OCI-LY7 (cell line): ENCODE measurements at regions not wholly inside any gene's neighbourhood (a gene's known extent, or its start where the extent isn't known, plus 50 kb on each side); places are given as distances from the start of the nearest gene placed in this dataset.

Experiments used
- BruUV-seq: library from RNA; stranded (reverse); fragments of 400-500 nt; replicated peaks from 2 replicates; lab custom pipeline; 2021; lab: Mats Ljungman, UMichigan
- CTCF ChIA-PET: fragments of 300-600 bp; sonication (Branson Sonifier 250); formaldehyde crosslinking; loops from one replicate; lab custom pipeline; 2022; ENCODE audit warnings: antibody characterized with exemption; ENCODE audit not compliant: unreplicated experiment; lab: Charles Lee
- POLR2A ChIA-PET: fragments of 300-600 bp; sonication (Branson Sonifier 250); formaldehyde crosslinking; loops from one replicate; lab custom pipeline; 2022; ENCODE audit warnings: antibody characterized with exemption; lab: Charles Lee
- DNase-seq: peaks from one replicate; pipeline ENCODE4 v3.0.0-alpha.2; 2015; ENCODE audit warnings: low spot score
- H2AFZ ChIP-seq: fragments of 200-600 bp; sonication (generic), shearing (Covaris generic); 2 replicates; pipeline ENCODE4 v1.6.1; 2014; ENCODE audit warnings: mild to moderate bottlenecking, antibody characterized with exemption, low read length, moderate library complexity
- H3K27ac ChIP-seq: fragments of 200-600 bp; sonication (generic); 2 replicates; pipeline ENCODE4 v1.5.1; 2014; ENCODE audit warnings: mixed run types, low read depth, mild to moderate bottlenecking, moderate library complexity, low read length, inconsistent platforms; ENCODE audit not compliant: poor library complexity, severe bottlenecking
- H3K36me3 ChIP-seq: fragments of 200-600 bp; sonication (generic); 2 replicates; pipeline ENCODE4 v1.6.1; 2014; ENCODE audit warnings: mild to moderate bottlenecking, antibody characterized with exemption, low read length, moderate library complexity, mixed read lengths; ENCODE audit not compliant: insufficient read depth
- H3K4me1 ChIP-seq: fragments of 200-600 bp; sonication (generic); 2 replicates; pipeline ENCODE4 v1.5.1; 2014; ENCODE audit warnings: mild to moderate bottlenecking, low read length; ENCODE audit not compliant: insufficient read depth, poor library complexity, severe bottlenecking
- H3K4me2 ChIP-seq: fragments of 200-600 bp; sonication (generic); 2 replicates; pipeline ENCODE4 v1.6.1; 2014; ENCODE audit warnings: mild to moderate bottlenecking, low read length
- H3K4me3 ChIP-seq: fragments of 200-600 bp; sonication (generic); 2 replicates; pipeline ENCODE4 v1.5.1; 2014; ENCODE audit warnings: mild to moderate bottlenecking, low read depth, low read length; ENCODE audit not compliant: poor library complexity, severe bottlenecking
- H3K79me2 ChIP-seq: fragments of 200-600 bp; sonication (generic); 2 replicates; pipeline ENCODE4 v1.6.1; 2016; ENCODE audit warnings: low read depth, mild to moderate bottlenecking, low read length, moderate library complexity, mixed read lengths; ENCODE audit not compliant: insufficient read depth
- H3K9me2 ChIP-seq: fragments of 200-600 bp; sonication (generic); 2 replicates; pipeline ENCODE4 v1.6.1; 2016; ENCODE audit warnings: mild to moderate bottlenecking, low read length, mixed read lengths; ENCODE audit not compliant: insufficient read depth
- H3K9me3 ChIP-seq: fragments of 200-600 bp; sonication (generic); 2 replicates; pipeline ENCODE4 v1.6.1; 2014; ENCODE audit warnings: mild to moderate bottlenecking, mixed run types, low read length, mixed read lengths
- H4K20me1 ChIP-seq: fragments of 200-600 bp; sonication (generic); 2 replicates; pipeline ENCODE4 v1.6.1; 2014; ENCODE audit warnings: mild to moderate bottlenecking, antibody characterized with exemption, low read length, moderate library complexity, mixed read lengths; ENCODE audit not compliant: insufficient read depth
- CTCF ChIP-seq: fragments of 200-600 bp; sonication (generic); conservative IDR thresholded peaks from 2 replicates; pipeline ENCODE4 v1.5.1; 2014; ENCODE audit warnings: mild to moderate bottlenecking, antibody characterized with exemption, low read length, moderate library complexity, mixed read lengths
- EZH2phosphoT487 ChIP-seq: fragments of 200-600 bp; sonication (generic); IDR thresholded peaks from 2 replicates; pipeline ENCODE4 v1.6.1; 2018; ENCODE audit warnings: low read depth, borderline replicate concordance, mild to moderate bottlenecking, mixed run types, antibody characterized with exemption, low read length, moderate library complexity, mixed read lengths
- intact Hi-C: fragments of 100-400 bp; cut with micrococcal nuclease; formaldehyde crosslinking; loops from one replicate; pipeline ENCODE4 v1.10.0; 2022; ENCODE audit not compliant: unreplicated experiment

- no peak overlapping the region for H2AFZ ChIP-seq
- no peaks in the 10 kb centered on the region for H3K4me1 ChIP-seq
- no peak for DNase-seq
- no peaks in the 10 kb centered on the region for H3K9me3 ChIP-seq
- H3K4me2 ChIP-seq = no peak overlapping the region
- POLR2A ChIA-PET = no interaction called here
- H3K9me2 ChIP-seq = no peaks in the 10 kb centered on the region
- CTCF ChIA-PET = no interaction called here
- H3K27ac ChIP-seq = no peak overlapping the region
- H3K36me3 ChIP-seq = no peaks in the 10 kb centered on the region
- H4K20me1 ChIP-seq = no peaks in the 10 kb centered on the region
- intact Hi-C loops = no loop called here
- no peak overlapping the region for H3K4me3 ChIP-seq
- no TSS peak for BruUV-seq
- TF ChIP-seq EZH2phosphoT487 = no peak
- no peak for TF ChIP-seq CTCF
- no peaks in the 10 kb centered on the region for H3K79me2 ChIP-seq
Observed at GRCh38 chr3:34362910-34363309, 564.5 kb downstream of the PDCD6IP start.

GRCh38 chr3:34363881-34364280 is 565.5 kb downstream of the PDCD6IP start:
- H3K9me2 ChIP-seq = no peaks in the 10 kb centered on the region
- no peak for TF ChIP-seq CTCF
- TF ChIP-seq EZH2phosphoT487 = no peak
- no peaks in the 10 kb centered on the region for H3K36me3 ChIP-seq
- BruUV-seq = no TSS peak
- no peaks in the 10 kb centered on the region for H3K9me3 ChIP-seq
- H4K20me1 ChIP-seq = no peaks in the 10 kb centered on the region
- intact Hi-C loops = no loop called here
- H3K4me2 ChIP-seq = no peak overlapping the region
- no peak overlapping the region for H3K4me3 ChIP-seq
- CTCF ChIA-PET = no interaction called here
- H3K79me2 ChIP-seq = no peaks in the 10 kb centered on the region
- H3K27ac ChIP-seq = no peak overlapping the region
- no peak for DNase-seq
- POLR2A ChIA-PET = interaction anchor here (0.7 kb wide), 1 partner anchor 371 kb away, joined by 3 read pairs; no protein-coding TSS in a partner anchor
- H2AFZ ChIP-seq = no peak overlapping the region
- no peaks in the 10 kb centered on the region for H3K4me1 ChIP-seq

GRCh38 chr3:34364335-34364734 is 565.9 kb downstream of the PDCD6IP start:
- no TSS peak for BruUV-seq
- Histone ChIP-seq H3K4me2 (no peak overlapping the region), H3K9me3 (no peaks in the 10 kb centered on the region), H3K9me2 (no peaks in the 10 kb centered on the region), H3K4me3 (no peak overlapping the region), H3K4me1 (no peaks in the 10 kb centered on the region), H3K27ac (no peak overlapping the region), H3K36me3 (no peaks in the 10 kb centered on the region), H2AFZ (no peak overlapping the region), H4K20me1 (no peaks in the 10 kb centered on the region), H3K79me2 (no peaks in the 10 kb centered on the region)
- no peak for DNase-seq
- TF ChIP-seq CTCF = no peak
- no peak for TF ChIP-seq EZH2phosphoT487
- ChIA-PET CTCF (no interaction called here), POLR2A (no interaction called here)
- intact Hi-C loops = no loop called here
